SK-N-SH (cell line): ENCODE measurements at regions not wholly inside any gene's neighbourhood (a gene's known extent, or its start where the extent isn't known, plus 50 kb on each side); places are given as distances from the start of the nearest gene placed in this dataset.

Experiments used
- CTCF ChIA-PET: fragments of 300-600, 350-600 bp; formaldehyde crosslinking; extraction: SDS; loops from one replicate; lab custom pipeline; 2021; lab: Yijun Ruan, JAX
- POLR2A ChIA-PET: fragments of 350-600 bp; sonication (Branson Sonifier 250); formaldehyde crosslinking; extraction: SDS; loops from one replicate; lab custom pipeline; 2020; ENCODE audit warnings: antibody characterized with exemption, inconsistent platforms; lab: Yijun Ruan, JAX
- DNase-seq: peaks from one replicate; pipeline ENCODE4 v3.0.0; 2012
- H2AFZ ChIP-seq: fragments of 200-600 bp; sonication (generic); 2 replicates; pipeline ENCODE4 v1.8.1; 2016; ENCODE audit warnings: antibody characterized with exemption, mild to moderate bottlenecking, low read depth
- H3F3A ChIP-seq: fragments of 200-600 bp; sonication (generic); replicated peaks from 2 replicates; pipeline ENCODE3; 2016; ENCODE audit warnings: antibody characterized with exemption, mild to moderate bottlenecking; ENCODE audit not compliant: insufficient read depth
- H3K27ac ChIP-seq, 2 experiments: fragments of 200-500 bp in 1 of 2; fragments of 200-600 bp in 1 of 2; sonication (Bioruptor generic) in 1 of 2; sonication (generic), shearing (Covaris generic) in 1 of 2; 2 replicates each; pipeline versions ENCODE4 v1.5.1 to v1.6.1; 2014 to 2016; ENCODE audit warnings: low read depth in 2 of 2, inconsistent platforms in 1 of 2, low read length in 1 of 2, mild to moderate bottlenecking in 1 of 2, mixed read lengths in 1 of 2
- H3K27me3 ChIP-seq: fragments of 200-600 bp; sonication (generic), shearing (Covaris generic); 2 replicates; pipeline ENCODE4 v1.6.1; 2016; ENCODE audit warnings: mixed run types; ENCODE audit not compliant: insufficient read depth
- H3K36me3 ChIP-seq, 2 experiments: fragments of 200-500 bp in 1 of 2; fragments of 200-600 bp in 1 of 2; sonication (Bioruptor generic) in 1 of 2; sonication (generic) in 1 of 2; replicated peaks in 1 of 2; 2 replicates each; pipeline versions ENCODE3 to v1.5.1; 2014 to 2016; ENCODE audit warnings: low read length in 1 of 2, mild to moderate bottlenecking in 1 of 2; ENCODE audit not compliant: insufficient read depth in 2 of 2, control insufficient read depth in 1 of 2
- H3K4me1 ChIP-seq, 2 experiments: fragments of 200-500 bp in 1 of 2; fragments of 200-600 bp in 1 of 2; sonication (Bioruptor generic) in 1 of 2; sonication (generic), shearing (Covaris generic) in 1 of 2; 2 replicates each; pipeline versions ENCODE4 v1.5.1 to v1.6.1; 2014 to 2016; ENCODE audit warnings: low read depth in 1 of 2, low read length in 1 of 2, mixed run types in 1 of 2; ENCODE audit not compliant: insufficient read depth in 2 of 2, control insufficient read depth in 1 of 2
- H3K4me2 ChIP-seq: fragments of 200-600 bp; sonication (generic), shearing (Covaris generic); 2 replicates; pipeline ENCODE4 v1.6.1; 2017; ENCODE audit warnings: mixed run types
- H3K4me3 ChIP-seq, 2 experiments: fragments of 200-500 bp in 1 of 2; fragments of 200-600 bp in 1 of 2; sonication (Bioruptor generic) in 1 of 2; sonication (generic), shearing (Covaris generic) in 1 of 2; 2 replicates each; pipeline versions ENCODE4 v1.5.1 to v1.8.1; 2014 to 2016; ENCODE audit warnings: low read depth in 2 of 2, inconsistent platforms in 1 of 2, low read length in 1 of 2, mild to moderate bottlenecking in 1 of 2, mixed read lengths in 1 of 2, moderate library complexity in 1 of 2
- H3K79me2 ChIP-seq: fragments of 200-600 bp; sonication (generic); 2 replicates; pipeline ENCODE4 v1.8.1; 2017; ENCODE audit warnings: mild to moderate bottlenecking; ENCODE audit not compliant: insufficient read depth
- H3K9ac ChIP-seq: fragments of 200-600 bp; sonication (generic); 2 replicates; pipeline ENCODE4 v1.6.1; 2017; ENCODE audit warnings: mixed run types
- H3K9me2 ChIP-seq: fragments of 200-600 bp; sonication (generic); 2 replicates; pipeline ENCODE4 v1.6.1; 2017; ENCODE audit warnings: mixed run types
- H3K9me3 ChIP-seq: fragments of 200-600 bp; sonication (generic); 2 replicates; pipeline ENCODE4 v1.6.1; 2017; ENCODE audit warnings: mixed run types, mild to moderate bottlenecking, moderate library complexity
- H4K20me1 ChIP-seq: fragments of 200-600 bp; sonication (generic); 2 replicates; pipeline ENCODE4 v1.6.1; 2017; ENCODE audit warnings: mild to moderate bottlenecking, mixed run types; ENCODE audit not compliant: insufficient read depth
- CHD2 ChIP-seq: fragments of 150-350 bp; IDR thresholded peaks from 2 replicates; pipeline ENCODE4 v1.6.1; 2018; ENCODE audit warnings: low read length; ENCODE audit not compliant: partially characterized antibody
- EZH2phosphoT487 ChIP-seq: fragments of 200-600 bp; sonication (generic); IDR thresholded peaks from 2 replicates; pipeline ENCODE4 v1.6.1; 2017; ENCODE audit warnings: low read depth, mixed run types, mild to moderate bottlenecking, antibody characterized with exemption, moderate library complexity, borderline replicate concordance
- FOSL2 ChIP-seq: IDR thresholded peaks from 2 replicates; pipeline ENCODE4 v1.4.0; 2012; ENCODE audit warnings: low read depth, mild to moderate bottlenecking, moderate library complexity, borderline replicate concordance
- JUND ChIP-seq: IDR thresholded peaks from 2 replicates; pipeline ENCODE4 v1.4.0; 2012
- MEF2A ChIP-seq: IDR thresholded peaks from 2 replicates; pipeline ENCODE4 v1.4.0; 2012; ENCODE audit warnings: low read depth, borderline replicate concordance
- MXI1 ChIP-seq: IDR thresholded peaks from 2 replicates; pipeline ENCODE4 v1.6.1; 2012; ENCODE audit warnings: mild to moderate bottlenecking, low read depth, low read length, improper control_type of control experiment
- NRF1 ChIP-seq: IDR thresholded peaks from 2 replicates; pipeline ENCODE4 v1.6.1; 2012; ENCODE audit warnings: low read depth, mild to moderate bottlenecking, low read length
- RAD21 ChIP-seq: IDR thresholded peaks from 2 replicates; pipeline ENCODE4 v1.6.1; 2012; ENCODE audit warnings: mild to moderate bottlenecking, low read length
- RFX5 ChIP-seq: IDR thresholded peaks from 2 replicates; pipeline ENCODE4 v1.6.1; 2012; ENCODE audit warnings: mild to moderate bottlenecking, improper control_type of control experiment, low read length
- SMC3 ChIP-seq: IDR thresholded peaks from 2 replicates; pipeline ENCODE4 v1.6.1; 2012; ENCODE audit warnings: low read depth, low read length, improper control_type of control experiment
- TAF1 ChIP-seq: IDR thresholded peaks from 2 replicates; pipeline ENCODE4 v1.6.1; 2012; ENCODE audit warnings: low read depth, mild to moderate bottlenecking, low read length, moderate library complexity, borderline replicate concordance
- YY1 ChIP-seq: IDR thresholded peaks from 2 replicates; pipeline ENCODE4 v1.4.0; 2012; ENCODE audit warnings: low read depth, mild to moderate bottlenecking
- WGBS: methylation state at CpG from one replicate; pipeline ENCODE4 v1.1.6; 2017; ENCODE audit warnings: low lambda C conversion rate; 5-methylcytosine and 5-hydroxymethylcytosine counted together
- TF ChIP-seq, protein P1 (sequence below): IDR thresholded peaks from 2 replicates; pipeline ENCODE4 v1.4.0; 2012; ENCODE audit warnings: low read depth, borderline replicate concordance

DNA sequence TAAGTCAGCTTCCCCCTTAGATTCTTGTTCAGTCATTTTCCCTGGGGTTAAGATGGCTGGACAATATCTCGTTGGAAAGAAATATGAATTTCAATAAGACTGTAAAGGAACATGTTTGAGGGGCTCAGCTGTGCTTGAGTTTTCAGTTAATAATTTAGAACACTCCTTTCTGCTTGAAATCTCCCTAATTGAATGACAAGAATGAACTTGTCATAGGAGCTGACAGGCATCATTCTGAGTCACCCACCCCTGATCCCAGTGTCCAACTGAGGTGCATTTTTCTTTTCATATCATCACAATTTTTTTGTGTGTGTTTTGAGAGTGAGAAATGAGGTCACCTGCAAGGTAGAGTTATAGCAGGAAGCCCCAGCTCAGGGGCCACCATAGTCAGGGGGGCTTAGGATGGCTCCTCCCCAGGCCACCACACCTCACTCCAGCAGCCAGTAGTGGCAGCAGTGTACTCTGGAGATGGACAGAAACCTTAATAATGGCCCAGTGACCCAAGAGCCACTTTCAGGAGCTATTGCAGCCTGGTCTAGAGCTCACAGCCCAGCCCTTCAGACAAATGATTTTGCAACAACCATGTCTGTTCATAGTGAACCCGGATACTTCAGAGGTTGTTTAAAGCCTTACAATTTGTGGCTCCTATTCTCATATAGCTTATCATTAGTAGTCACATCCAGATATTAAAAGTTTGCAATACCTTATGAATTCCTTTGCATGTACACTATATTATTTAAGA, 174.5 kb downstream of the MAIP1 start:
- H2AFZ ChIP-seq = no peak overlapping the region
- no peak overlapping the region for H3K9ac ChIP-seq
- CTCF ChIA-PET = interaction anchor here (1.0 kb wide), 1 partner anchor 352 kb away, joined by 4 read pairs; no protein-coding TSS in a partner anchor
- no peaks in the 10 kb centered on the region for H3F3A ChIP-seq
- no peak for DNase-seq
- H3K27me3 ChIP-seq = no peaks in the 10 kb centered on the region; the same call in 1 of the 2 replicates
- no peaks in the 10 kb centered on the region for H3K36me3 ChIP-seq
- WGBS = 60% methylated on average over 2 of the region's 2 CpGs
- H3K79me2 ChIP-seq = no peaks in the 10 kb centered on the region
- H3K9me2 ChIP-seq = no peaks in the 10 kb centered on the region
- H3K27ac ChIP-seq = no peak overlapping the region
- no peaks in the 10 kb centered on the region for H4K20me1 ChIP-seq
- H3K4me1 ChIP-seq = peaks cover 0 to 2% of the 10 kb centered on the region in 2 experiments; a peak in 1 of 4 replicates
- H3K4me3 ChIP-seq = no peak overlapping the region
- TF ChIP-seq, protein P1, sequence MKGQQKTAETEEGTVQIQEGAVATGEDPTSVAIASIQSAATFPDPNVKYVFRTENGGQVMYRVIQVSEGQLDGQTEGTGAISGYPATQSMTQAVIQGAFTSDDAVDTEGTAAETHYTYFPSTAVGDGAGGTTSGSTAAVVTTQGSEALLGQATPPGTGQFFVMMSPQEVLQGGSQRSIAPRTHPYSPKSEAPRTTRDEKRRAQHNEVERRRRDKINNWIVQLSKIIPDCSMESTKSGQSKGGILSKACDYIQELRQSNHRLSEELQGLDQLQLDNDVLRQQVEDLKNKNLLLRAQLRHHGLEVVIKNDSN = no peak
- TF ChIP-seq EZH2phosphoT487 = no peak
- TF ChIP-seq MXI1 = no peak
- POLR2A ChIA-PET = no interaction called here
- no peak overlapping the region for H3K4me2 ChIP-seq
- H3K9me3 ChIP-seq = no peaks in the 10 kb centered on the region

DNA sequence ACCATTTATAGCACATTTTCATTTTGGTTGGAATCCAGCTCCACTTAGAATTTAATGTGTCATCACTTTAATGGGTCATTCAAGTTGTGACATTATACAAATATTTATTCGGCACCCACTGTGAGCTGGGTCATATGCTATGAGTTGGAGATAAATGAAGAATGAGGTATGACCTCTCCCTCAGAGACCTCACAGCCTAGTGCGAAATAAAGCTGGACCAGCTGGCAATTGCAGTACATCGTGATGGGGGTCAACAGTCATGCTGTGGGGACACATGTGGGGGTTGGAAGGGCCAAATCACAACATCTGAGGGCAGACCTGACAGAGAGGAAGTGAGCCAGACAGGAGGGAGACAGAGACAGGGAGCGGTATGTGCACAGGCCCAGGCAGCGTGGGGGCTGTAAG, 175.4 kb downstream of the MAIP1 start:
- Histone ChIP-seq H4K20me1 (no peaks in the 10 kb centered on the region), H3K79me2 (no peaks in the 10 kb centered on the region), H3K4me2 (no peak overlapping the region), H3K4me3 (no peak overlapping the region), H3K9me3 (no peaks in the 10 kb centered on the region), H3K9me2 (no peaks in the 10 kb centered on the region), H3F3A (no peaks in the 10 kb centered on the region), H3K9ac (no peak overlapping the region), H3K4me1 (peaks cover 0 to 2% of the 10 kb centered on the region in 2 experiments; a peak in 1 of 4 replicates), H3K36me3 (no peaks in the 10 kb centered on the region), H3K27me3 (no peaks in the 10 kb centered on the region; the same call in 1 of the 2 replicates), H2AFZ (no peak overlapping the region), H3K27ac (no peak overlapping the region)
- ChIA-PET CTCF (interaction anchor here (0.6 to 1.0 kb wide), 2 partner anchors 42 to 351 kb away, joined by 3 to 4 read pairs; no protein-coding TSS in a partner anchor), POLR2A (no interaction called here)
- DNase-seq = no peak
- 50% methylated on average over 5 of the region's 5 CpGs for WGBS
- TF ChIP-seq SMC3 (no peak), MXI1 (no peak), JUND (no peak), FOSL2 (no peak), CHD2 (no peak), TAF1 (no peak), YY1 (no peak), RFX5 (no peak), MEF2A (no peak), RAD21 (no peak), NRF1 (no peak)
